HepG2 (cell line): ENCODE measurements at regions not wholly inside any gene's neighbourhood (a gene's known extent, or its start where the extent isn't known, plus 50 kb on each side); places are given as distances from the start of the nearest gene placed in this dataset.

Experiments used
- BRD4 ChIP-seq: sonication (generic); formaldehyde crosslinking; IDR thresholded peaks from 2 replicates; pipeline ENCODE4 v1.4.0; 2020; ENCODE audit warnings: missing genetic modification reagents
- E2F1 ChIP-seq: sonication (generic); formaldehyde crosslinking; IDR thresholded peaks from 2 replicates; pipeline ENCODE4 v1.5.0; 2020; ENCODE audit warnings: missing genetic modification reagents
- FOXM1 ChIP-seq: sonication (generic); formaldehyde crosslinking; IDR thresholded peaks from 2 replicates; pipeline ENCODE4 v1.5.0; 2020; ENCODE audit warnings: missing genetic modification reagents
- GABPB1 ChIP-seq: IDR thresholded peaks from 2 replicates; pipeline ENCODE4 v1.6.1; 2016; ENCODE audit warnings: mild to moderate bottlenecking, missing genetic modification reagents, moderate library complexity, missing compliant biosample characterization
- HNRNPL ChIP-seq: fragments of 200-400 bp; formaldehyde crosslinking; IDR thresholded peaks from 2 replicates; pipeline ENCODE4 v1.6.1; 2017; ENCODE audit warnings: mild to moderate bottlenecking, low read depth, low read length
- IKZF4 ChIP-seq: sonication (generic); formaldehyde crosslinking; IDR thresholded peaks from 2 replicates; pipeline ENCODE4 v1.5.1; 2020; ENCODE audit warnings: borderline replicate concordance, mild to moderate bottlenecking, low read depth, missing genetic modification reagents; ENCODE audit errors: not compliant biosample characterization
- MXI1 ChIP-seq: IDR thresholded peaks from 3 replicates; pipeline ENCODE4 v1.6.1; 2012; ENCODE audit warnings: low read depth, low read length, inconsistent platforms, borderline replicate concordance
- NCOA1 ChIP-seq: sonication (generic); formaldehyde crosslinking; IDR thresholded peaks from 2 replicates; pipeline ENCODE4 v1.9.0; 2021; ENCODE audit warnings: missing genetic modification reagents
- NFIB ChIP-seq: sonication (generic); formaldehyde crosslinking; IDR thresholded peaks from 2 replicates; pipeline ENCODE4 v1.9.0; 2021; ENCODE audit warnings: missing genetic modification reagents, mild to moderate bottlenecking, borderline replicate concordance
- NFYC ChIP-seq: IDR thresholded peaks from 2 replicates; pipeline ENCODE4 v1.6.1; 2016; ENCODE audit warnings: missing genetic modification reagents, missing compliant biosample characterization
- NR2C2 ChIP-seq: sonication (generic); formaldehyde crosslinking; IDR thresholded peaks from 2 replicates; pipeline ENCODE4 v1.4.0; 2020; ENCODE audit warnings: missing genetic modification reagents, mild to moderate bottlenecking, moderate library complexity, borderline replicate concordance
- PBX2 ChIP-seq: IDR thresholded peaks from 2 replicates; pipeline ENCODE4 v1.6.1; 2016; ENCODE audit warnings: control low read depth
- POLR2AphosphoS5 ChIP-seq: IDR thresholded peaks from 2 replicates; pipeline ENCODE4 v1.6.1; 2012; ENCODE audit warnings: low read depth, low read length
- RFXANK ChIP-seq: IDR thresholded peaks from 2 replicates; pipeline ENCODE4 v1.6.1; 2016
- SKI ChIP-seq: fragments of 450-650 bp; IDR thresholded peaks from one replicate; pipeline ENCODE4 v1.6.1; 2018; ENCODE audit warnings: mild to moderate bottlenecking; ENCODE audit not compliant: partially characterized antibody
- TSC22D2 ChIP-seq: sonication (generic); formaldehyde crosslinking; IDR thresholded peaks from 2 replicates; pipeline ENCODE4 v1.5.1; 2020; ENCODE audit warnings: missing genetic modification reagents, mild to moderate bottlenecking, borderline replicate concordance
- ZNF576 ChIP-seq: sonication (generic); formaldehyde crosslinking; IDR thresholded peaks from 2 replicates; pipeline ENCODE4 v1.4.0; 2020; ENCODE audit warnings: mild to moderate bottlenecking, missing genetic modification reagents
- ZNF619 ChIP-seq: sonication (generic); formaldehyde crosslinking; IDR thresholded peaks from 2 replicates; pipeline ENCODE4 v1.4.0; 2020; ENCODE audit warnings: mild to moderate bottlenecking, missing genetic modification reagents
- ZNF740 ChIP-seq: sonication (generic); formaldehyde crosslinking; IDR thresholded peaks from 2 replicates; pipeline ENCODE4 v1.4.0; 2020; ENCODE audit warnings: missing genetic modification reagents
- ZSCAN9 ChIP-seq: IDR thresholded peaks from 2 replicates; pipeline ENCODE4 v1.6.1; 2016; ENCODE audit warnings: borderline replicate concordance
- TF ChIP-seq, protein P1 (sequence below): sonication (generic); formaldehyde crosslinking; IDR thresholded peaks from 2 replicates; pipeline ENCODE4 v1.8.1; 2023; ENCODE audit warnings: mild to moderate bottlenecking, missing genetic modification reagents, borderline replicate concordance
- TF ChIP-seq, protein P2 (sequence below): sonication (generic); formaldehyde crosslinking; IDR thresholded peaks from 2 replicates; pipeline ENCODE4 v1.4.0; 2020; ENCODE audit warnings: missing genetic modification reagents, low read depth, mild to moderate bottlenecking, borderline replicate concordance
- TF ChIP-seq, protein P3 (sequence below): IDR thresholded peaks from 2 replicates; pipeline ENCODE4 v1.6.1; 2016; ENCODE audit warnings: low read depth, control low read depth
- TF ChIP-seq, protein P4 (sequence below): sonication (generic); formaldehyde crosslinking; IDR thresholded peaks from 2 replicates; pipeline ENCODE4 v1.5.1; 2020; ENCODE audit warnings: missing genetic modification reagents, mild to moderate bottlenecking, borderline replicate concordance

DNA sequence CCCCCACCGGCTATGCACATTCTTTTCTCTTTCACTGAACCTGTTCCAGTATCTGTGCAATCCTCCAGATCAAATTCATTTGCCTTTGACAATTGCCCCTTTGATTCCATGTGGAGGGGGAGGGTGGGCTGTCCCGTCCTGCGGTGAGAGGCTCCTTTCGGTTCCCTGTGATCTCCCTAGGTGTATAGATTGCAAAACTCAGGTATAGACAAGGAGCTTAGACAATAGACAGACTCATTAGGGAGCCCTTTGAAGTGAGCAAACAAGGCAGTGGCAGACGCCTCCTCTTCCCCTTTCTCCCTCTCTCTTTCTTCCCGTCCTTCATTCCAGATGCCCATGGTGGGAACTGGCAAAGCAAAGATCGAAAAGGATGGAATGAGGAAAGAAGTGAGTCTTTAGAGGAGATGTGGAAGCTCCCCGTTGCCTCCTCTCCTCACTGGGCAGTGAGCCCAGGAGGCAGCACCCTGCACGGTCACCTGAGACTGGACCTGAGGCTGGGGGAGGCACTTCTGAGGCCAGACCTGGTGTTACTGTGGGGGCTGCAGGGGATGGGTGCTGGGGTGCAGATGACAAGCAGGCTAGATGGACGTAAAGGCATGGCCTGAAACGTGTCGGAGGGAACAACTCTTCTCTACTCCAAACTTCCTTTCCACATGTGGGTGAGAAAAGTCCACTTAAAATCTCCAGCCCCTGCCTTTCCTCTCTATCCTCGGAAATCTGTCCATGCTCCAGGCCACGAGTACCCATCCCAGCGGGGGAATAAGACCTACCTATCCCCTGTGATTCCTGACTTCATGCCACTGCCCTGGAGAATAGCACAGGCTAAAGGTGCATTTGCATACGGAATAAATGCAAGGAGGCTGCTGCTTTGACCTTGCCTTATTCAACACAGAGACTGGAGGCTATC lies 256.6 kb upstream of the FOXQ1 start (continued):
- TF ChIP-seq IKZF4 (CRISPR knock-in tag): peak; percentile 5
- TF ChIP-seq, protein P1, sequence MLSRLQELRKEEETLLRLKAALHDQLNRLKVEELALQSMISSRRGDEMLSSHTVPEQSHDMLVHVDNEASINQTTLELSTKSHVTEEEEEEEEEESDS: peak; percentile 90; the same call in 1 of the 2 replicates
- no peak for TF ChIP-seq NFYC (CRISPR knock-in tag)
- TF ChIP-seq NFIB (CRISPR knock-in tag): no peak
- TF ChIP-seq PBX2: no peak
- TF ChIP-seq RFXANK (CRISPR knock-in tag): peak; percentile 86
- TF ChIP-seq, protein P2, sequence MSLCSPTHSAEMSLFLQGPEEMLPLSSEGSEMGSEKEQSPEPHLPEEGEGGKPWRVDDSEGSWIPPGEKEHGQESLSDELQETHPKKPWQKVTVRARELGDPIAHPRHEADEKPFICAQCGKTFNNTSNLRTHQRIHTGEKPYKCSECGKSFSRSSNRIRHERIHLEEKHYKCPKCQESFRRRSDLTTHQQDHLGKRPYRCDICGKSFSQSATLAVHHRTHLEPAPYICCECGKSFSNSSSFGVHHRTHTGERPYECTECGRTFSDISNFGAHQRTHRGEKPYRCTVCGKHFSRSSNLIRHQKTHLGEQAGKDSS (CRISPR knock-in tag): no peak
- TF ChIP-seq SKI: peak; percentile 98
- TF ChIP-seq MXI1: no peak; the same call in 2 of the 3 replicates
- TF ChIP-seq, protein P3, sequence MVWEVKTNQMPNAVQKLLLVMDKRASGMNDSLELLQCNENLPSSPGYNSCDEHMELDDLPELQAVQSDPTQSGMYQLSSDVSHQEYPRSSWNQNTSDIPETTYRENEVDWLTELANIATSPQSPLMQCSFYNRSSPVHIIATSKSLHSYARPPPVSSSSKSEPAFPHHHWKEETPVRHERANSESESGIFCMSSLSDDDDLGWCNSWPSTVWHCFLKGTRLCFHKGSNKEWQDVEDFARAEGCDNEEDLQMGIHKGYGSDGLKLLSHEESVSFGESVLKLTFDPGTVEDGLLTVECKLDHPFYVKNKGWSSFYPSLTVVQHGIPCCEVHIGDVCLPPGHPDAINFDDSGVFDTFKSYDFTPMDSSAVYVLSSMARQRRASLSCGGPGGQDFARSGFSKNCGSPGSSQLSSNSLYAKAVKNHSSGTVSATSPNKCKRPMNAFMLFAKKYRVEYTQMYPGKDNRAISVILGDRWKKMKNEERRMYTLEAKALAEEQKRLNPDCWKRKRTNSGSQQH (CRISPR knock-in tag): no peak
- TF ChIP-seq POLR2AphosphoS5: peak; percentile 54
- peak; percentile 93 for TF ChIP-seq BRD4 (CRISPR knock-in tag)
- TF ChIP-seq ZNF576 (CRISPR knock-in tag): no peak
- TF ChIP-seq E2F1 (CRISPR knock-in tag): no peak
- peak; percentile 84; the same call in 1 of the 2 replicates for TF ChIP-seq ZNF740 (CRISPR knock-in tag)
- TF ChIP-seq GABPB1: peak; percentile 35; the same call in 1 of the 2 replicates
- TF ChIP-seq FOXM1 (CRISPR knock-in tag): no peak
- TF ChIP-seq, protein P4, sequence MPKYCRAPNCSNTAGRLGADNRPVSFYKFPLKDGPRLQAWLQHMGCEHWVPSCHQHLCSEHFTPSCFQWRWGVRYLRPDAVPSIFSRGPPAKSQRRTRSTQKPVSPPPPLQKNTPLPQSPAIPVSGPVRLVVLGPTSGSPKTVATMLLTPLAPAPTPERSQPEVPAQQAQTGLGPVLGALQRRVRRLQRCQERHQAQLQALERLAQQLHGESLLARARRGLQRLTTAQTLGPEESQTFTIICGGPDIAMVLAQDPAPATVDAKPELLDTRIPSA (CRISPR knock-in tag): no peak
- TF ChIP-seq NCOA1 (CRISPR knock-in tag): peak; percentile 97
- TF ChIP-seq ZSCAN9: peak; percentile 68; the same call in 1 of the 2 replicates
- no peak for TF ChIP-seq ZNF619 (CRISPR knock-in tag)
- TF ChIP-seq NR2C2: no peak
- peak; percentile 68; the same call in 1 of the 2 replicates for TF ChIP-seq HNRNPL
- TF ChIP-seq TSC22D2 (CRISPR knock-in tag): peak; percentile 51; the same call in 1 of the 2 replicates
